ENCODE measurements at regions not wholly inside any gene's neighbourhood (a gene's known extent, or its start where the extent isn't known, plus 50 kb on each side); places are given as distances from the start of the nearest gene placed in this dataset.

DNA sequence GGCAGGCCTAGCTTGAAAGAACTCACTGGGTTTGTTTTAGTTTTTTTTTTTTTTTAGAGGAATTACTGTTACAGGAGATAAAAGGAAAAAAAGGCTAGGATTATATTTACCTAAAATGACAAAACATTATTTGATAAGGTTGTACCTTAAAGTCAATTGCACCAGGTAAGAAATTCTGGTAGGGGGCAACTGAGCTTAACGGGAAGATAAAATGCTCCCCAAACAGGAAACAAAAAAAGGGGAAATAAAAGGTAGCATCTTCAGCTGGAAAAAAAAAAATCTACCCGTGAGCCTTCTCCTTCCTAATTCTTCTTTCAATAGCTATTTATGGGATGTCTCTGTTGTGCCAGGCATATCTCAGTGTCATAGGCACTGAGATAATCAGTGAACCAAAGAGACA, 164.5 kb downstream of the PIK3R1 start:
- DNase-seq, result no peak

- DNase-seq, result peak; percentile 32
Observed at GRCh38 chr5:68381060-68381459, 165.5 kb downstream of the PIK3R1 start.

- peak; percentile 72 for DNase-seq
Observed at GRCh38 chr5:68381909-68382308, 166.4 kb downstream of the PIK3R1 start.

DNA sequence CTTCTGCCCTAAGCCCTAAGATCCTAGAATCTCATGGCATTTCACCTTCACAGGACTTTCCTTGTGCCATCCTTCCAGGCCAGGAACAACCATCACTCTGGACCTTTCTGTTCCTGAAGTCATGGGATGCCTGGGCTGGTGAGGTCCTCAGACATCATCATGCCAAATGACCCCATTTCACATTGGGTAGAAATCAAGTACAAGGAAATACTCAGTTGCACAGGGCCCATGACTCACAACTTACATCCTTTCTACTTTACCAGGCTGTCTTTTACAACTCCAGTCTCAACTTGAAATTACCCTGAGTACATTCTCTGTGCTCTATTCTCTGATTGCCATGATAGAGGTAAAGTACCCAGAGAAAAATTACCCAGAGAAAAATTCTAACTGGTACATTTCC, 167.1 kb downstream of the PIK3R1 start:
- DNase-seq, result no peak

DNA sequence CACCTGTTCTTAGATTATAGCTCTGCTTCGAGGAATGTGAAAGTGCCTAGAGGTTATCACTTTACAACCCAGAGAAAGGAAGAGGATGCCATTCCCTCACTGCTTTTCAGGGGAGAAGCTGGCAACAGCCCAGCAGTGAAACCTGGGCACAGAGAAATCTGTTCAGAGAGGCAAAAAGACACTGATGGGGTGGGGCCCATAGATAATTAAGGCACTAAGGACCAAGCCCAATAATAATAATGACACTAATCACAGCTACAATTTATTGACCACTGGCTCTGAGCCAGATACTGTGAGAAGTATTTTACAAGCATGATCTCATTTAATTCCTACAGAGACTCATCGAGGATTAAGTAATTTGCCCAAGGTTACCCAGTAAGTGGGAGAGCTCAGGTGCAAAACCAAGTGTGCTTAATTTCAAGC, 168.3 kb downstream of the PIK3R1 start:
- DNase-seq, result no peak

GRCh38 chr5:68384936-68385594, 169.5 kb downstream of the PIK3R1 start:
- DNase-seq, result peak; percentile 25

GRCh38 chr5:68385936-68386335, 170.4 kb downstream of the PIK3R1 start:
- peak; percentile 87 for DNase-seq

GRCh38 chr5:68387074-68387796, 171.7 kb downstream of the PIK3R1 start:
- DNase-seq, result no peak

DNA sequence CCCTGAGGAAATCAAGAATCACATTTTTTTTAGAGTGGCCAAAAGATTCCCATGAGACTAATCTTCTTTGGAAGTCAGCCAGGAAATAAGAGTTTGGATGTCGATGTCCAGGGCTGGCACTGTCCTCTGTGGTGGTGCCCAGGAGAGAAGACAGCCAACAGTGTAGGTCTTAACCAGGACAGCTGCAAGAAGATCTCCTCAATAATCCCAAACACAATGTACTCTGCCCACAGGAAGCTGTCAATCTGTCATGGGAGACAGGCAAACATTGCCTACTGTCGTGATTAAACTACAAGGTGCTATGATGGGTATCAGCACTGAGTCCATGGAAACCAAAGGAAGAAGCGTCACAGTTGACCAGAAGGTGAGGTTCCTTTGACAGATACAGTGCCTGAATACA, 174.1 kb downstream of the PIK3R1 start:
- no peak for DNase-seq

- no peak for DNase-seq
Observed at GRCh38 chr5:68392617-68393016, 177.1 kb downstream of the PIK3R1 start.

- no peak for DNase-seq
Observed at GRCh38 chr5:68395302-68395701, 179.7 kb downstream of the PIK3R1 start.

DNA sequence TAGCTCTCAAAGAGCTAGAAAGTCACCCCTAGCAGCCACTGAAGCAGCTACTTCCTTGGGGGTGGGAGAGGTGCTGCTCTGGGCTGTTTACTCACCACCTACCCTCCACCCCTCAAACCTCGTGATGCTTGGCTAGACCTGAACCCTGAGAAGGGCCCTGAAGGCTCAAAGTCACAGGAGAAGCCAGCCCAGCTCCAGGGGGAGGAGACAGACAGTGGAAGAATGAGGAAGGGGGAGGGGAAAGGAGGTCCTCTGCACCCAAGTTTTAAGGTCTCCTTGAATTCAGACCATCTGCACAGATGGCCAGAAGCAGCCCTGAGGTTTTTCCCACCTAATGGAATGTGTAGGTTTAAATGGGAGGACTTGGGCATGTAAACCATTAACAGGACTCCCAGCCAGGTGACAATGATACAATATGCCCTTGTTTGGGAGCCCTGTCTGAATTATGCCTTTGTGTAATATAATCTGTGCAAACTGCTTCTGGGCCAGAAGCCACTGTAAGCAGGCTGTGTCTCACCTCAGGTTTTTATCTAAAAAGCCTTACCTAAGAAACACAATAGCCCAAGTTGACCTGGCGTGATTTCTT, 180.5 kb downstream of the PIK3R1 start:
- DNase-seq, result no peak

DNA sequence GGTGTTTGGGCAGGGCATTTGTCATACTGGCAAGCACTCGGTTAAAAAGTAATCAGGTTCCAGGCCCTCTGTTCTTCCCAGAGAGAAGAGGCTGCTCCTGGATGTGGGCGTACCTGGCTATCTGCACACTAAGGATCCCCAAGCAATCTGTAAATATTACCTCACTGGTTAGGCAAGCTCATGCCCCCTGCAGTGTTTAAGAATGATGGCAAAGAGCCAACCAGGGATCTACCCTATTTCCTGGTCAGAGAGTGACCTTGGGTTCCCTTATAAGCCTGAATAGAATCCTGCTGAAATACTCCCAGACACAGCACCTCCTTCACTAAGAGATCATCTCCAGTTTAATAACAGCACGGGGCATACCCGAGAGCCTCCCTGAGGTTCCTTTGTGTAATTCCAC, 181.2 kb downstream of the PIK3R1 start:
- no peak for DNase-seq

- DNase-seq, result no peak
Observed at GRCh38 chr5:68398146-68398812, 182.7 kb downstream of the PIK3R1 start.

DNA sequence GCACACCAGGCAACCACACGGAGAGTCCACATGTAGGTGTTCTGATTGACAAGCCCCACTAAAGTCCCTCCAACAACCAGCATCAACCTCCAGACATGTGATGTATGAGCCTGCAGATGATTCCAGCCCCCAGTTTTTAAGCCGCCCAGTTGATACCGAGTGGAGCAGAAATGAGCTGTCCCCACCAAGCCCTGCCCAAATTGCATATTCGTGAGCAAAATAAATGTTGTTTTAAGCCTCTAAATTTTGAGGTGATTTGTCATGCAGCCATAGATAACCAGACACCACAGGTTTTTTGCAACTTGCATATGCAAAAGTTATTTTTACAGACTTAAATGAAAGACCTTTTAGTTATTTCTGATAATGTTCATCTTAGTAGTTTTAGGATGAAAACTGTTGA, 187.7 kb downstream of the PIK3R1 start:
- DNase-seq, result no peak

DNA sequence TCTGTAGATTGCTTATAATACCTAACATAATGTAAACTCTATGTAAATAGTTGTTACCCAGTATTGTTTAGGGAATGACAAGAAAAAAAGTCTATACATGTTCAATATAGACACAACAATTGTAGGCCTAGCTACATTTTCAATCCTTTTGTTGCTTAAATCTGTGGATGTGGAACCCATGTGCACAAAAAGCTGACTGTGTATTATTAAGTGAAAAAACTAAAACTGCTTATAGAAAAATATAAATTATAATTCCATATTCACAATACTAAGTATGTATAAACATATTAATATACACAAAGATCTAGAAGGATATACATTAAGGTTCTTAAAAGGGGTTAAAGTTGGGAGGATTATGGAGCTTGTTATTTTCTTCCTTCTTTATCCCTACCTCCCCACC, 188.7 kb downstream of the PIK3R1 start:
- no peak for DNase-seq

DNA sequence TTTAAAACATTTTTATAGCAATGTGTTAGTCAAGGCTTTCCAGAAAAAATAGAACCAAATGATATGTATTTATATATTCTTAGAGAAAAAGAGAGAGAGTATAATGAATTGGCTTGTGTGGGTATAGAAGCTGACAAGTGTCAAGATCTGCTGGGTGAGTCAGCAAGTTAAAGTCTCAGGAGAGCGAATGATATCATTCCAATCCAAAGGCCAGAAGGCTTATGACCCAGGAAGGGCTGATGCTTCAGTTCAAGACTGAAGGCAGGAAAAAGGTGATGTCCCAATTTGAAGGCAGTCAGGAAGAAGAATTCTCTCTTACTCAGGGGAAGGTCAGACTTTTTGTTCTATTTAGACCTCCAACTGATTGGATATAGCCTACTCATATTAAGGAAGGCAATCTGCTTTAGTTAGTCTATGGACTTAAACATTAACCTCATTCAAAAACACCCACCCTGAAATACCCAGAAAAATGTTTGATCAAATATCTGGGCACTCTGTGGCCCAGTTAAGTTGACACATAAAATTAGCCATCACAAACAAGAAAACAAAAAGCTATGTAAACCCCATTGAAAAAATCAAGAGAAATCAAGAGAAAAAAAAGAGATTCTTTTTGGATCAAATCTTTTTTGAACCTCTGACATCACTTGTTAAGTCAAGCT, 189.6 kb downstream of the PIK3R1 start:
- peak; percentile 65 for DNase-seq

- peak; percentile 65 for DNase-seq
Observed at GRCh38 chr5:68405784-68406743, 190.5 kb downstream of the PIK3R1 start.

DNA sequence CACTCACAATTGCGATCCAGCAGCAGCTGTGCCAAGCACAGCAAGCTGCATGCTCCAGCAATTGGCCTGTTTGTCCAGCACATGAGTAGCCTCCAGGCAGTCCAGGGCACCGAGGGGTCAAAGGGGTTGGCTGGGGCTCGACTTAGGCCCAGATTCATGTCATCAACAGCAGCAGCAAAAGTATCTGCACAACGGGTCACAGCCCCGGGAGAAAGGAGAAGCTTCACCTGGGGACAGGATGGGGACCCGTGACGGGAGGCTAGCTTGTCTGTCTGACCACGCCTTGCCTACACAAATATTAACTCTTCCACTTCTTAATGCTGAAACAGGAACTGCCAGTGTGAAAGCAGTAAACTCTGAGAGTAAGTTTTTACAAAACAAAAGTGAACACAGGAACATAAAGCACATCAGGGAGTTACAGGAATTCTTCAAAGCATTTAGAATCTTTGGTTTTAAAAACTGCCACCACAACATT, 191.2 kb downstream of the PIK3R1 start:
- DNase-seq, result peak; percentile 62

DNA sequence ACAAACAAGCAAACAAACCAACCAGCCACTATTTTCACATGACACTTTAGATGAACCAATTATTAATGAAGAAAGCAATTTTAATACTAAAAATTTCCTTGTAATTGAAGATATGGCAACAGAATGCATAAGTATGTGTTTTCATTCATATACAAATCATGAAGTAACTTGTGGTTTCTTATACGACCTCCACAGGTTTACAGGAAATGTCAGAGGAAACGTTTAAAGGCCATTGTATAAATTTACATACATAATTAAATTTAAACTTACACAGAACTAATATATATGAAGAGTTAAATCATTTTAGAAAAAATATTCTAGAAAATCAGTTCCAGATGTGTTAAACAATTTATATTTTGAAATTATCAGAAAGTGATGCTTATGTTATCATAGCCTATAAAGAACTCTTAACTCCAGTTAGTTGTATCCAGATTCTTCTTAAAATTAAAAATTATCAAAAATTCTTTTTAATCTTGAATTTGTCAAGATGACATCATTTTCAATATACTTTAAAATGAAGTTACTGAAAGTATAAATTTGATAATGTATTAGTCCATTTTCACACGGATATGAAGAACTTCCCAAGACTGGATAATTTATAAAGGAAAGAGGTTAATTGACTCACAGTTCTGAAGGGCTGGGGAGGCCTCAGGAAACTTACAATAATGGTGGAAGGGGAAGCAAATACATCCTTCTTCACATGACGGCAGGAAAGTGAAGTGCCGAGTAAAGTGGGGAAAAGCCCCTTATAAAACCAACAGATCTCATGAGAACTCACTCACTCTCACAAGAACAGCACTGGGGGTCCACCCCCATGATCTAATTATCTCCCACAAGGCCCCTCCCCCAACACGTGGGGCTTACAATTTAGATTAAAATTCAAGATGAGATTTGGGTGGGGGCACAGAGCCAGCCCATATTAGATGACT, 192.0 kb downstream of the PIK3R1 start:
- no peak for DNase-seq
